Type B pancreatic cell (in vitro differentiated cells): ENCODE measurements at regions not wholly inside any gene's neighbourhood (a gene's known extent, or its start where the extent isn't known, plus 50 kb on each side); places are given as distances from the start of the nearest gene placed in this dataset.
A peak's percentile ranks its signal among the peaks of the same experiment; 100 is the strongest.

ENCODE experiments used
- DNase-seq: peaks from one replicate; pipeline ENCODE4 v3.0.0; 2021; ENCODE audit warnings: mixed read lengths; ENCODE audit not compliant: unreplicated experiment; ENCODE audit errors: extremely low spot score
- H3K27ac Mint-ChIP-seq: 2 replicates; pipeline ENCODE4 v1.8.0; 2021; ENCODE audit warnings: mild to moderate bottlenecking, mixed read lengths
- H3K27me3 Mint-ChIP-seq: 2 replicates; pipeline ENCODE4 v1.8.0; 2021; ENCODE audit warnings: mixed read lengths
- H3K36me3 Mint-ChIP-seq: 2 replicates; pipeline ENCODE4 v1.8.0; 2021; ENCODE audit warnings: mixed read lengths
- H3K4me1 Mint-ChIP-seq: one replicate; pipeline ENCODE4 v1.8.0; 2021; ENCODE audit warnings: mixed read lengths; ENCODE audit not compliant: unreplicated experiment
- H3K4me3 Mint-ChIP-seq: 2 replicates; pipeline ENCODE4 v1.8.0; 2021; ENCODE audit warnings: mild to moderate bottlenecking, mixed read lengths
- H3K9me3 Mint-ChIP-seq: 2 replicates; pipeline ENCODE4 v1.8.0; 2021; ENCODE audit warnings: mixed read lengths
- CTCF ChIP-seq: fragments of 200-600 bp; sonication (generic); conservative IDR thresholded peaks from 2 replicates; pipeline ENCODE4 v1.5.0; 2021; ENCODE audit warnings: antibody characterized with exemption, mild to moderate bottlenecking

GRCh38 chr9:679462-679861, 162.0 kb upstream of the DMRT1 start:
- H3K27ac Mint-ChIP-seq: no peak overlapping the region
- no peak overlapping the region for H3K4me3 Mint-ChIP-seq
- no peak for TF ChIP-seq CTCF
- no peaks in the 10 kb centered on the region for H3K27me3 Mint-ChIP-seq
- peaks cover 46% of the 10 kb centered on the region for H3K4me1 Mint-ChIP-seq
- peaks cover 5% of the 10 kb centered on the region for H3K36me3 Mint-ChIP-seq
- no peak for DNase-seq
- no peaks in the 10 kb centered on the region for H3K9me3 Mint-ChIP-seq

- TF ChIP-seq CTCF: no peak
- Mint-ChIP-seq H3K9me3 (no peaks in the 10 kb centered on the region), H3K4me3 (no peak overlapping the region), H3K4me1 (peaks cover 53% of the 10 kb centered on the region), H3K27ac (no peak overlapping the region), H3K27me3 (no peaks in the 10 kb centered on the region), H3K36me3 (peaks cover 5% of the 10 kb centered on the region)
- DNase-seq: no peak
Measured at GRCh38 chr9:680106-680505, 161.4 kb upstream of the DMRT1 start.

DNA sequence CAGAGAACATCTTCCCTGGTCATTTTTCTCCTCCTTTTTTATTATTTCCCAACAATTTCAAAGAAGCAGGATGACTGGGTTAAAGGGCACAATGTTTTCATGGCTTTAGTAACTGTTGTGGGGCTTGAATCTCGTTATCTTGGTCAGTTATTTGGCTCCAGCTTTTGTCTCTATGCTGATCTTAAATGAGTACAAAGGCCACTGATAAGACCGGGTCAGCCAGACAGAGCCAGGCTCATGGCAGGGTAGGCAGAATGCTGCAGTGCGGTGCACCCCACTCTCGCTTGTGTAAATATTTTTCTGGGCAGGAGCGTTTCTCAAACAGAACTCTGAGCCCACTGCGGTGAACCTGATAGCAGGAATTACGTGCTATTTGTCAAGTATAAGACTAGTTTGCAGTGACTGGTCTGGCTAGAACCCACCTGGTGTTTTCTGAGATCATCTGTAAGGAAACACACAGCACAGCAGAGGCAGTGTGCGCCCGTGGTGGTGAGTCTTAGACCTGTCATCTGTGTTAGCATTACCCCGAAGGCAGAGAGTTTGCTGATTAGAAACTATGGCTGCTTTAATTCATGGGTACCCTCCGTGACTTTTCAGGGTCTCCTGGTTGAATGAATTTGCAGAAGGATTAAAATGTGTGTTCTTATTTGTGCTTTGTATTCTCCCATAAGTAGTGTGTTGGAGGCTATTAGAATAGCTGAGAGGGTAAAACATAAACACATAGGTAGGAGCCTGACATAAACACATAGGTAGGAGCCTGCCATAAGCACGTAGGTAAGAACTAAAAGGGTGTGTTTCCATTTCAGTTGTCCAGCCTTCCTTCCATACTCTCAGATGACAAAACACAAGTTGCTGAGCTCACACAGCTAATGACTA, 158.6 kb upstream of the DMRT1 start:
- Mint-ChIP-seq H3K36me3 (peaks cover 16% of the 10 kb centered on the region), H3K4me3 (peak overlapping the region; percentile 80), H3K27ac (peak overlapping the region; percentile 97), H3K27me3 (no peaks in the 10 kb centered on the region), H3K4me1 (peaks cover 45% of the 10 kb centered on the region), H3K9me3 (no peaks in the 10 kb centered on the region)
- TF ChIP-seq CTCF: no peak
- DNase-seq: no peak

DNA sequence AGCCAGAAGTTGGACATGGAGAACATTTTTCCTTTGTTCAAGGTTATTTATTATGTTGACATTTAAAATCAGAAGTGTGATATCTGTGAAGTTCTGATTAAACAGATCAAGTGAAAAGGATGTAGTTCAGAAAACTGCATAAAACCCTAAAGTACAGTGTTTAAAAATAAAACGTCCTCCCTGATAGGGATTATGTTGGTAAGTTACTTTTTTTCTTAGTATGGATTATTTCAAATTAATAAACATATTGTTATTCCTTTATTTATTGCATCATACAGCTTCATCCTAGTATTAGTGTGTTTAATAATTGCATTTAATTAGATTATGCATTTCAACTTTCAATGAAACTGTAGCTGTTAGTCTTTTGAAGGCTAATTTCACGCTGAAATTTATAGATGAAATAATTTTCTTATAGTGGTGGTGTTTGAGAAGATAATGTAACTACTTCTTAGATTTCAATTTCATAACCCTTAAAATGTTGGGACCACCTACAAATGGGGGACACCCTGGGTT, 157.9 kb upstream of the DMRT1 start:
- no peak for TF ChIP-seq CTCF
- Mint-ChIP-seq H3K27me3 (no peaks in the 10 kb centered on the region), H3K4me3 (peak overlapping the region; percentile 83), H3K27ac (peak overlapping the region; percentile 97), H3K9me3 (no peaks in the 10 kb centered on the region), H3K36me3 (peaks cover 16% of the 10 kb centered on the region), H3K4me1 (peaks cover 48% of the 10 kb centered on the region)
- DNase-seq: no peak

GRCh38 chr9:684054-684890, 157.2 kb upstream of the DMRT1 start:
- TF ChIP-seq CTCF: no peak
- Mint-ChIP-seq H3K4me3 (peak overlapping the region; percentile 83), H3K27me3 (no peaks in the 10 kb centered on the region), H3K27ac (peak overlapping the region; percentile 68), H3K4me1 (peaks cover 48% of the 10 kb centered on the region), H3K36me3 (peaks cover 11% of the 10 kb centered on the region), H3K9me3 (no peaks in the 10 kb centered on the region)
- no peak for DNase-seq
